ENCODE measurements at regions not wholly inside any gene's neighbourhood (a gene's known extent, or its start where the extent isn't known, plus 50 kb on each side); places are given as distances from the start of the nearest gene placed in this dataset.

- TF ChIP-seq CTCF (conservative IDR thresholded peaks at IDR 0.05; ENCODE audit: low read depth in 2 of 2) (no peak), EZH2 (IDR thresholded peaks at IDR 0.05; ENCODE audit: low read depth, unreplicated experiment) (no peak), JUNB (IDR thresholded peaks at IDR 0.05; ENCODE audit: unreplicated experiment) (no peak), EZH2phosphoT487 (IDR thresholded peaks at IDR 0.05; ENCODE audit: unreplicated experiment) (no peak), POLR2AphosphoS5 (IDR thresholded peaks at IDR 0.05; ENCODE audit: low read depth) (no peak)
- TF ChIP-seq, protein P1, sequence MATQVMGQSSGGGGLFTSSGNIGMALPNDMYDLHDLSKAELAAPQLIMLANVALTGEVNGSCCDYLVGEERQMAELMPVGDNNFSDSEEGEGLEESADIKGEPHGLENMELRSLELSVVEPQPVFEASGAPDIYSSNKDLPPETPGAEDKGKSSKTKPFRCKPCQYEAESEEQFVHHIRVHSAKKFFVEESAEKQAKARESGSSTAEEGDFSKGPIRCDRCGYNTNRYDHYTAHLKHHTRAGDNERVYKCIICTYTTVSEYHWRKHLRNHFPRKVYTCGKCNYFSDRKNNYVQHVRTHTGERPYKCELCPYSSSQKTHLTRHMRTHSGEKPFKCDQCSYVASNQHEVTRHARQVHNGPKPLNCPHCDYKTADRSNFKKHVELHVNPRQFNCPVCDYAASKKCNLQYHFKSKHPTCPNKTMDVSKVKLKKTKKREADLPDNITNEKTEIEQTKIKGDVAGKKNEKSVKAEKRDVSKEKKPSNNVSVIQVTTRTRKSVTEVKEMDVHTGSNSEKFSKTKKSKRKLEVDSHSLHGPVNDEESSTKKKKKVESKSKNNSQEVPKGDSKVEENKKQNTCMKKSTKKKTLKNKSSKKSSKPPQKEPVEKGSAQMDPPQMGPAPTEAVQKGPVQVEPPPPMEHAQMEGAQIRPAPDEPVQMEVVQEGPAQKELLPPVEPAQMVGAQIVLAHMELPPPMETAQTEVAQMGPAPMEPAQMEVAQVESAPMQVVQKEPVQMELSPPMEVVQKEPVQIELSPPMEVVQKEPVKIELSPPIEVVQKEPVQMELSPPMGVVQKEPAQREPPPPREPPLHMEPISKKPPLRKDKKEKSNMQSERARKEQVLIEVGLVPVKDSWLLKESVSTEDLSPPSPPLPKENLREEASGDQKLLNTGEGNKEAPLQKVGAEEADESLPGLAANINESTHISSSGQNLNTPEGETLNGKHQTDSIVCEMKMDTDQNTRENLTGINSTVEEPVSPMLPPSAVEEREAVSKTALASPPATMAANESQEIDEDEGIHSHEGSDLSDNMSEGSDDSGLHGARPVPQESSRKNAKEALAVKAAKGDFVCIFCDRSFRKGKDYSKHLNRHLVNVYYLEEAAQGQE (IDR thresholded peaks at IDR 0.05; ENCODE audit: unreplicated experiment) = no peak
Observed at GRCh38 chr5:3261081-3261480, 334.6 kb upstream of the IRX1 start.
